BLaER1 treated with 17β-estradiol and CSF1 and Interleukin-3, amounts not matched to agents 10 nM and 100 nM (cell line): ENCODE measurements at regions not wholly inside any gene's neighbourhood (a gene's known extent, or its start where the extent isn't known, plus 50 kb on each side); places are given as distances from the start of the nearest gene placed in this dataset.

Source experiments
- H3K27ac ChIP-seq, 11 experiments: shearing (Covaris generic); formaldehyde crosslinking; 2 replicates each; pipeline ENCODE4 v1.8.1; 2022
- H3K27me3 ChIP-seq, 11 experiments: shearing (Covaris generic); formaldehyde crosslinking; 2 replicates each; pipeline ENCODE4 v1.8.1; 2022
- H3K36me3 ChIP-seq, 11 experiments: shearing (Covaris generic); formaldehyde crosslinking; 2 replicates each; pipeline ENCODE4 v1.8.1; 2022
- H3K4me1 ChIP-seq, 10 experiments: shearing (Covaris generic); formaldehyde crosslinking; 2 replicates each; pipeline ENCODE4 v1.8.1; 2022
- H3K4me2 ChIP-seq, 11 experiments: shearing (Covaris generic); formaldehyde crosslinking; 2 replicates each; pipeline ENCODE4 v1.8.1; 2022
- H3K4me3 ChIP-seq, 10 experiments: shearing (Covaris generic); formaldehyde crosslinking; 2 replicates each; pipeline ENCODE4 v1.8.1; 2022
- H3K9ac ChIP-seq, 11 experiments: shearing (Covaris generic); formaldehyde crosslinking; 2 replicates each; pipeline ENCODE4 v1.8.1; 2022
- H3K9me3 ChIP-seq, 11 experiments: shearing (Covaris generic); formaldehyde crosslinking; replicated peaks in 1 of 11; 2 replicates each; pipeline ENCODE4 v1.8.1; 2022
- H4K20me1 ChIP-seq, 11 experiments: shearing (Covaris generic); formaldehyde crosslinking; 2 replicates each; pipeline ENCODE4 v1.8.1; 2022
- Cebpa-rat ChIP-seq, 11 experiments: shearing (Covaris generic); IDR thresholded peaks; 2 replicates each; pipeline ENCODE4 v1.8.1; 2022

DNA sequence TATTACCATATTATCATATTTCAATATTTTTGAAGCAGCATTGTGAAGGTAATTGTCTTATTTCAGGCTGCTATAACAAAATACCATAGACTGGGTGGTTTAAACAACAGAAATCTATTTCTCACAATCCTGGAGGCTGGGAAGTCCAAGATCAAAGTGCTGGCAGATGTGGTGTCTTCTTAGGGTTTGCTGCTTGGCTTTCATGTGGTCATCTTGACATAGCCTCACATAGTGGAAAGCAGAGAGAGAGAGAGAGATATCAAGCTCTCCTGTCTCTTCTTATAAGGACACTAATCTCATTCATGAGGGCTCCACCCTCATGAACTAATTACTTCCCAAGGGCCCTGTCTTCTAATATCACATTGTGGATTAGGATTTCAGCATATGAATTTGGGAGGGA, 119.7 kb upstream of the NUDT6 start:
- Histone ChIP-seq H3K9ac (no peak overlapping the region), H3K9me3 (peaks cover 22 to 32% (median 28%) of the 10 kb centered on the region in 11 experiments), H3K4me3 (no peak overlapping the region), H3K4me1 (no peaks in the 10 kb centered on the region), H3K27ac (no peak overlapping the region), H4K20me1 (no peaks in the 10 kb centered on the region), H3K4me2 (no peak overlapping the region), H3K36me3 (peaks cover 0 to 14% (median 10%) of the 10 kb centered on the region in 11 experiments; a peak in 12 of 22 replicates), H3K27me3 (no peaks in the 10 kb centered on the region)
- TF ChIP-seq Cebpa-rat (IDR thresholded peaks at IDR 0.05): no peak

GRCh38 chr4:123043013-123043412, 120.6 kb upstream of the NUDT6 start:
- no peaks in the 10 kb centered on the region for H4K20me1 ChIP-seq
- H3K4me1 ChIP-seq: no peaks in the 10 kb centered on the region
- no peak for TF ChIP-seq Cebpa-rat (IDR thresholded peaks at IDR 0.05)
- H3K27ac ChIP-seq: no peak overlapping the region
- peaks cover 31 to 41% (median 36%) of the 10 kb centered on the region in 11 experiments for H3K9me3 ChIP-seq
- no peak overlapping the region for H3K9ac ChIP-seq
- no peak overlapping the region for H3K4me3 ChIP-seq
- no peaks in the 10 kb centered on the region for H3K27me3 ChIP-seq
- H3K36me3 ChIP-seq: peaks cover 0 to 21% (median 10%) of the 10 kb centered on the region in 11 experiments; a peak in 14 of 22 replicates
- H3K4me2 ChIP-seq: no peak overlapping the region

GRCh38 chr4:123043793-123044425, 121.5 kb upstream of the NUDT6 start:
- Histone ChIP-seq H3K36me3 (peaks cover 0 to 23% (median 10%) of the 10 kb centered on the region in 11 experiments; a peak in 14 of 22 replicates), H3K27me3 (no peaks in the 10 kb centered on the region), H3K27ac (no peak overlapping the region), H3K9me3 (peaks cover 35 to 50% (median 43%) of the 10 kb centered on the region in 11 experiments), H3K4me1 (no peaks in the 10 kb centered on the region), H3K4me2 (no peak overlapping the region), H4K20me1 (no peaks in the 10 kb centered on the region), H3K4me3 (no peak overlapping the region), H3K9ac (no peak overlapping the region)
- TF ChIP-seq Cebpa-rat (IDR thresholded peaks at IDR 0.05): no peak

GRCh38 chr4:123046096-123046495, 123.7 kb upstream of the NUDT6 start:
- Histone ChIP-seq H4K20me1 (no peaks in the 10 kb centered on the region), H3K9ac (no peak overlapping the region), H3K9me3 (peaks cover 46 to 71% (median 56%) of the 10 kb centered on the region in 11 experiments), H3K4me2 (no peak overlapping the region), H3K36me3 (peaks cover 4 to 23% (median 10%) of the 10 kb centered on the region in 11 experiments; a peak in 14 of 22 replicates), H3K4me1 (no peaks in the 10 kb centered on the region), H3K4me3 (no peak overlapping the region), H3K27ac (no peak overlapping the region), H3K27me3 (no peaks in the 10 kb centered on the region)
- TF ChIP-seq Cebpa-rat (IDR thresholded peaks at IDR 0.05): no peak

- Histone ChIP-seq H3K27ac (no peak overlapping the region), H3K27me3 (no peaks in the 10 kb centered on the region), H3K9ac (no peak overlapping the region), H3K9me3 (peaks cover 48 to 70% (median 57%) of the 10 kb centered on the region in 11 experiments), H4K20me1 (no peaks in the 10 kb centered on the region), H3K4me3 (no peak overlapping the region), H3K36me3 (peaks cover 12 to 33% (median 21%) of the 10 kb centered on the region in 11 experiments; a peak in 21 of 22 replicates), H3K4me2 (no peak overlapping the region), H3K4me1 (no peaks in the 10 kb centered on the region)
- TF ChIP-seq Cebpa-rat (IDR thresholded peaks at IDR 0.05): no peak
These were observed 127.6 kb upstream of the NUDT6 start for GRCh38 chr4:123050018-123050417.

GRCh38 chr4:123052007-123052406, 129.6 kb upstream of the NUDT6 start:
- Histone ChIP-seq H4K20me1 (no peaks in the 10 kb centered on the region), H3K9me3 (peaks cover 45 to 66% (median 55%) of the 10 kb centered on the region in 11 experiments), H3K4me1 (no peaks in the 10 kb centered on the region), H3K4me2 (no peak overlapping the region), H3K4me3 (no peak overlapping the region), H3K27ac (no peak overlapping the region), H3K9ac (no peak overlapping the region), H3K27me3 (no peaks in the 10 kb centered on the region), H3K36me3 (peaks cover 12 to 37% (median 21%) of the 10 kb centered on the region in 11 experiments; a peak in 21 of 22 replicates)
- no peak for TF ChIP-seq Cebpa-rat (IDR thresholded peaks at IDR 0.05)

DNA sequence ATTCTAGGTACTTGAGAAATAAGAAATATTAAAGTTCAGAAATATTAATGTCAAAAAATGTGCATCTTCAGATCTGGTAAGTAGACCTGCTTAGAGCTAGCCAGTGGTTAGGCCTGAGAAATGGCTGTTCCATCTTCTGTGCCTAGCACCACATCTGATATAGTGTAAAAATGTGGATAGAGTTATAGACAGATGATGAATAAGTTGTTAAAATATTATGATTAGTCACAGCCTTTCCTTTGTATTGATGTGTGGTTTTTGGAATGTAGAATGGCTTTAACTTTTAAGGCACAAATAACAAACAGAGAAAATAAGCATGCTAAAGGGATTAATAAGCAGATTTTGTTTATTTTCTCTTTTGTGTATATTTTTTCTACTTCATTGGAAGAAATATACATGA, 133.5 kb upstream of the NUDT6 start:
- no peak overlapping the region for H3K4me2 ChIP-seq
- no peaks in the 10 kb centered on the region for H4K20me1 ChIP-seq
- no peak overlapping the region for H3K4me3 ChIP-seq
- no peak overlapping the region for H3K27ac ChIP-seq
- H3K4me1 ChIP-seq: no peaks in the 10 kb centered on the region
- H3K9me3 ChIP-seq: peaks cover 31 to 45% (median 35%) of the 10 kb centered on the region in 11 experiments
- H3K9ac ChIP-seq: no peak overlapping the region
- H3K27me3 ChIP-seq: no peaks in the 10 kb centered on the region
- TF ChIP-seq Cebpa-rat (IDR thresholded peaks at IDR 0.05): no peak
- peaks cover 18 to 40% (median 29%) of the 10 kb centered on the region in 11 experiments; a peak in 21 of 22 replicates for H3K36me3 ChIP-seq

DNA sequence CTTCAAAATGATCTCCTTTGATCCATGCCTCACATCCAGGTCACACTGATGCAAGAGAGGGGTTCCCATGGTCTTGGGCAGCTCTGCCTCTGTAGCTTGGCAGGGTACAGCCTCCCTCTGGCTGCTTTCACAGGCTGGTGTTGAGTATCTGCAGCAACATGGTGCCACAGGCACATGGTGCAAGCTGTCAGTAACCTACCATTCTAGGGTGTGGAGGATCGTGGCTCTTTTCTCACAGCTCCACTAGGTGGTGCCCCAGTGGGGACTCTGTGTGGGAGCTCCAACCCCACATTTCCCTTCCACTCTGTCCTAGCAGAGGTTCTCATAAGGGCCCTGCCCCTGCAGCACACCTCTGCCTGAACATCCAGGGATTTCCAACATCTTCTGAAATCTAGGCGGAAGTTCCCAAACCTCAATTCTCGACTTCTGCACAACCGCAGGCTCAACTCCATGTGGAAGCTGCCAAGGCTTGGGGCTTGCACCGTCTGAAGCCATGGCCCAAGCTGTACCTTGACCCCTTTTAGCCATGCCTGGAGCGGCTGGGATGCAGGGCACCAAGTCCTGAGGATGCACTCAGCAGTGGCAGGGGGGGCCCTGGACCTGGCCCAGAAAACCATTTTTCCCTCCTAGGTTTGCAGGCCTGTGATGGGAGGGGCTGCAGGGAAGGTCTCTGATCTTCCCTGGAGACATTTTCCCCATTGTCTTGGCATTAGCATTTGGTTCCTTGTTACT, 137.8 kb upstream of the NUDT6 start:
- no peaks in the 10 kb centered on the region for H3K27me3 ChIP-seq
- no peak overlapping the region for H3K4me2 ChIP-seq
- TF ChIP-seq Cebpa-rat (IDR thresholded peaks at IDR 0.05): no peak
- no peak overlapping the region for H3K27ac ChIP-seq
- H3K9me3 ChIP-seq: peaks cover 0 to 20% (median 9%) of the 10 kb centered on the region in 11 experiments; a peak in 16 of 22 replicates
- peaks cover 5 to 24% (median 16%) of the 10 kb centered on the region in 11 experiments; a peak in 14 of 22 replicates for H3K36me3 ChIP-seq
- H4K20me1 ChIP-seq: no peaks in the 10 kb centered on the region
- H3K4me3 ChIP-seq: no peak overlapping the region
- peaks cover 0 to 4% (median 0%) of the 10 kb centered on the region in 10 experiments; a peak in 1 of 20 replicates for H3K4me1 ChIP-seq
- no peak overlapping the region for H3K9ac ChIP-seq

DNA sequence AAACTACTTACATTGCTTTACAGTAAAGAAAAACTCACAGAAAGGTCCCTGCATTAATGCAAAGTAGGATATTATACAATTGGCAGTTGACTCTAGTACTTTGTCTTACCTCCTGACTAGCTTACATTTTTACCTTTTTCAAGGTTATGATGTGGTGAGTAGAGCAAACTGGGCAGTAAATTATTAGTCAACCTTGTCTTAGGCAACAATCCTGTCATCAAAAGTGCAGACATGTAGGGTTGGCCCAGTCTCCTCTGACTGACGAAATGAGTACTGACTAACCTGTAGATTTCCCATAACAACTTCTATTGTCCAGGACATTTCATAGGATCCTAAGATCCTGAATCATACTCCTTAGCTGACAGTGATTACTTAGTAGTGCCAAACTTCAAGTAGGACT, 142.0 kb upstream of the NUDT6 start:
- Histone ChIP-seq H3K27me3 (no peaks in the 10 kb centered on the region), H3K27ac (no peak overlapping the region), H3K4me1 (peaks cover 0 to 4% (median 0%) of the 10 kb centered on the region in 10 experiments; a peak in 1 of 20 replicates), H3K9me3 (peaks cover 0 to 14% (median 8%) of the 10 kb centered on the region in 11 experiments; a peak in 12 of 22 replicates), H3K9ac (no peak overlapping the region), H4K20me1 (no peaks in the 10 kb centered on the region), H3K4me3 (no peak overlapping the region), H3K36me3 (peaks cover 0 to 18% (median 12%) of the 10 kb centered on the region in 11 experiments; a peak in 11 of 22 replicates), H3K4me2 (no peak overlapping the region)
- no peak for TF ChIP-seq Cebpa-rat (IDR thresholded peaks at IDR 0.05)
